ENCODE measurements at regions not wholly inside any gene's neighbourhood (a gene's known extent, or its start where the extent isn't known, plus 50 kb on each side); places are given as distances from the start of the nearest gene placed in this dataset.

DNA sequence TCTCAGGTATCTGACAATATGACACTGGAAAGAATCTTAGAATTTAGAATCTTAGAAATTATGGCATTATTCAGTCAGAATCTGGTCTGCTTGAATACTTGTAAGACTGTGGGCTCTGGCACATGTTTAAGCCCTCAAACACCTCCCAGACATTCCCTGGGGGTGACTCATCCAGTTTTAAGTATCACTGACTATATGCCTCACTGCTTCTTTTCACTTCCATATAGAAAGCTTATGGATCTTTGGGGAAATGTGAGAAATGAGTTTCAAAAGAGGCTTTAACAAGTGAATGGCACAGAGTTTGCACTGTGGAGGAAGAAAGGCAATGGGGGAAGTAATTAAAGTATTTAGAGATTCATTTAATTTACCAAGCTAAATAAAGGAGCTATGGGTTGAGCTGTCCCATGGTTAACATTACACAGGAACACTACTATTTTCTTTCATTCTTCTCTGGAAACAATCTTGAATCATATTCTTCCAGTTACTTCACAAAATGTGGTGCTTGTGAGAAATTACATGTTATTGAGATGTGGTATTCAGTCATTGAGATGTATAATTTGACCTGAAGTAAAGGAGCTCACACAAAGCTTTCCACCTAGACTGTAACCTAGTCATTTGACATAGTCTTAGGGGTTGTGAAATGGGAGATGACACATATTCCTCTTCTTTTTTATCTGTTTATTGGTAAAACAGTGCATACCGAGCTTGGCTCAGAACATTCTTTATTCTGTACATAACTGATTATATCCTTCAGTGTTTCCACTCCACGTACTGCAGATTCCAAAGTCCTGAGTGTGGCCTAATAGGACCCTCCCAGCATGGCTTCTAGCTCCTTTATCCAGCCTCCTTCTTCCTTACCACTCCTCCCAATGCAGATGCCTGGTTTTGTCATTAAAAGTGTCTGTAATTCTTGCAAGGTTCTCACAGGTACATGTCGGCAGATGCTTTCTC, 544.6 kb upstream of the NECTIN3 start:
- DNase-seq (no peak), ATAC-seq (no peak)
- no peaks in the 10 kb centered on the region for H3K36me3 ChIP-seq (ENCODE audit: control insufficient read depth in 2 of 3, insufficient read depth in 3 of 3, low read length in 3 of 3)
- ChIA-PET CTCF (no interaction called here), POLR2A (interaction anchor here (0.6 kb wide), 1 partner anchor 728 kb away, joined by 7 read pairs; no protein-coding TSS in a partner anchor)
- intact Hi-C loops (cut with micrococcal nuclease) = no loop called here
- peaks cover 0 to 5% (median 0%) of the 10 kb centered on the region in 11 donors for H3K9me3 Mint-ChIP-seq
- no peak overlapping the region for H3K27ac ChIP-seq (ENCODE audit: low read depth, low read length)
- H3K9me3 ChIP-seq (ENCODE audit: control insufficient read depth in 2 of 3, low read length in 3 of 3) = no peaks in the 10 kb centered on the region
- H3K27me3 ChIP-seq (ENCODE audit: control insufficient read depth in 2 of 2, insufficient read depth in 2 of 2, low read length in 2 of 2) = no peaks in the 10 kb centered on the region
- no peaks in the 10 kb centered on the region for H3K36me3 Mint-ChIP-seq
- no peaks in the 10 kb centered on the region for H3K4me1 Mint-ChIP-seq
- peaks cover 0 to 18% (median 7%) of the 10 kb centered on the region in 5 donors for H3K27me3 Mint-ChIP-seq
- H3K4me3 Mint-ChIP-seq = no peak overlapping the region
- no peaks in the 10 kb centered on the region for H3K4me1 ChIP-seq (ENCODE audit: control insufficient read depth in 2 of 2, insufficient read depth in 2 of 2, low read length in 2 of 2)
- H3K27ac Mint-ChIP-seq = no peak overlapping the region
- H3K4me3 ChIP-seq (ENCODE audit: low read length) = no peak overlapping the region

DNA sequence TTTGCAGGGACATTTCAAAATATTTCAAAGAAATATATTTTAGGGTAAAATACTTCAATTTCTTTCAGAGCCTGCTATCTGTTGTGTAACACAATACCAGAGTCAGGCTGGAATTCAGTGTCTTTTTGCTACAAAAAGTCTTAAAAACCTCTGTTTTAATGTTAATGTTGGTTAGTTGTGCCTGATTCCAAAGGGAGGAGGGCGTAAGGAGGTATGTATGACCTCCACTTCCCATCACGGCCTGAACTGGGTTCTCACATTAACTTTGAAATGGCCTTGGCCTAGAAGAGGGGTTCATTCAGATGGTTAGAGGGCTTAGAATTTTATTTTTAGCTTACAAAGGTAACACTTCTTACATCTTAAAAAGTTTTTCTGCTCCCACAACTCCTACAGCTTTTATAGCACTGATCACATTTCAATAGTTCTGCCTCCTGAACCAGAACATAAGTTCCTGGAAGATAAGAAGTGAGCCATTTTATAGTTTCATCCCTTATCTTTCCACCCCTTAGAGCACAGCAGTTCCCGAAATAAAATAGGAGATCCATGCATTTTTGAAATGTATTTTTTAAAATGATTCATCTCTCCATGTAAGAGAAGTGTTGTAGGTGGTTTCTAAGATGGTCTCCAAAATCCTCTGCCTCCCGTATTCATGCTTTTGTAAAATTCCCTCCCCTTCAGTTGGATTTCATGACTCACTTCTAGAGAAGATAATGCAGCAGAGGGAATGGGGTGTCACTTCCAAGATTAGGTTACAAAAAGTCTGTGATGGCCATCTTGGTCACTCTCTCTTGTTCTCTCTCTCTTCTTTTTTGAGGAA, 543.1 kb upstream of the NECTIN3 start:
- no peak for ATAC-seq
- POLR2A ChIA-PET = no interaction called here

GRCh38 chr3:110530902-110531301, 540.7 kb upstream of the NECTIN3 start:
- Mint-ChIP-seq H3K4me3 (no peak overlapping the region), H3K4me1 (no peaks in the 10 kb centered on the region), H3K9me3 (peaks cover 0 to 1% (median 0%) of the 10 kb centered on the region in 11 donors), H3K36me3 (no peaks in the 10 kb centered on the region), H3K27me3 (peaks cover 0 to 27% (median 16%) of the 10 kb centered on the region in 5 donors), H3K27ac (no peak overlapping the region)
- no peak for DNase-seq
- intact Hi-C loops (cut with micrococcal nuclease) = no loop called here
- H3K27ac ChIP-seq (ENCODE audit: low read depth, low read length) = no peak overlapping the region
- H3K4me1 ChIP-seq (ENCODE audit: control insufficient read depth in 2 of 2, insufficient read depth in 2 of 2, low read length in 2 of 2) = no peaks in the 10 kb centered on the region
- POLR2A ChIA-PET = no interaction called here
- H3K27me3 ChIP-seq (ENCODE audit: control insufficient read depth in 2 of 2, insufficient read depth in 2 of 2, low read length in 2 of 2) = no peaks in the 10 kb centered on the region
- no peaks in the 10 kb centered on the region for H3K36me3 ChIP-seq (ENCODE audit: control insufficient read depth in 2 of 3, insufficient read depth in 3 of 3, low read length in 3 of 3)
- H3K4me3 ChIP-seq (ENCODE audit: low read length) = no peak overlapping the region
- no peak for ATAC-seq
- no peaks in the 10 kb centered on the region for H3K9me3 ChIP-seq (ENCODE audit: control insufficient read depth in 2 of 3, low read length in 3 of 3)
- CTCF ChIA-PET = no interaction called here

More for the DNA sequence above, 543.1 kb upstream of the NECTIN3 start:
- H3K36me3 ChIP-seq (ENCODE audit: control insufficient read depth in 2 of 3, insufficient read depth in 3 of 3, low read length in 3 of 3) = no peaks in the 10 kb centered on the region
- intact Hi-C loops (cut with micrococcal nuclease) = no loop called here
- peaks cover 0 to 19% (median 12%) of the 10 kb centered on the region in 5 donors for H3K27me3 Mint-ChIP-seq
- H3K4me1 ChIP-seq (ENCODE audit: control insufficient read depth in 2 of 2, insufficient read depth in 2 of 2, low read length in 2 of 2) = no peaks in the 10 kb centered on the region
- H3K27me3 ChIP-seq (ENCODE audit: control insufficient read depth in 2 of 2, insufficient read depth in 2 of 2, low read length in 2 of 2) = no peaks in the 10 kb centered on the region
- no peak overlapping the region for H3K27ac Mint-ChIP-seq
- CTCF ChIA-PET = no interaction called here
- no peak overlapping the region for H3K4me3 ChIP-seq (ENCODE audit: low read length)
- H3K4me3 Mint-ChIP-seq = no peak overlapping the region
- peaks cover 0 to 1% (median 0%) of the 10 kb centered on the region in 11 donors for H3K9me3 Mint-ChIP-seq
- H3K27ac ChIP-seq (ENCODE audit: low read depth, low read length) = no peak overlapping the region
- DNase-seq = no peak
- no peaks in the 10 kb centered on the region for H3K36me3 Mint-ChIP-seq
- H3K4me1 Mint-ChIP-seq = no peaks in the 10 kb centered on the region
- H3K9me3 ChIP-seq (ENCODE audit: control insufficient read depth in 2 of 3, low read length in 3 of 3) = no peaks in the 10 kb centered on the region

DNA sequence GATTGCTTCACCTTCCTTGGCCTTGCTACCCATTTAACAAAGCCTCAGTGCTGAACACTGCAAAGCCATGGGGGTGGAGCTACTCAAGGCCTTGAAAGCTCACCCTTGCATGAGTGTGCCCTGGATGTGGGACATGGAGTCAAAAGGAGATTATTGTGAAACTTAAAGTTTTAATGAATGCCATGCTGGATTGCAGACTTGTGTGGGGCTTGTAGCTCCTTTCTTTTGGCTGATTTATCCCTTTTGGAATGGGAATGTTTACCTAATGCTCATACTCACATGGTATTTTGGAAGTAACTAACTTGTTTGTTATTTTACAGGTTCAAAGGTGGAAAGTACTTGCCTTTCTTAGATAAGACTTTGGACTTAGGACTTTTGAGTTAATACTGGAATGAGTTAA, 538.5 kb upstream of the NECTIN3 start:
- POLR2A ChIA-PET = no interaction called here
- DNase-seq (no peak), ATAC-seq (no peak)
- H3K9me3 Mint-ChIP-seq = no peaks in the 10 kb centered on the region
- H3K36me3 Mint-ChIP-seq = no peaks in the 10 kb centered on the region
- CTCF ChIA-PET = no interaction called here
- peaks cover 0 to 17% (median 16%) of the 10 kb centered on the region in 5 donors for H3K27me3 Mint-ChIP-seq
- Histone ChIP-seq H3K27me3 (ENCODE audit: control insufficient read depth in 2 of 2, insufficient read depth in 2 of 2, low read length in 2 of 2) (no peaks in the 10 kb centered on the region), H3K4me3 (ENCODE audit: low read length) (no peak overlapping the region), H3K27ac (ENCODE audit: low read depth, low read length) (no peak overlapping the region), H3K36me3 (ENCODE audit: control insufficient read depth in 2 of 3, insufficient read depth in 3 of 3, low read length in 3 of 3) (no peaks in the 10 kb centered on the region), H3K4me1 (ENCODE audit: control insufficient read depth in 2 of 2, insufficient read depth in 2 of 2, low read length in 2 of 2) (no peaks in the 10 kb centered on the region), H3K9me3 (ENCODE audit: control insufficient read depth in 2 of 3, low read length in 3 of 3) (no peaks in the 10 kb centered on the region)
- no peak overlapping the region for H3K4me3 Mint-ChIP-seq
- intact Hi-C loops (cut with micrococcal nuclease) = no loop called here
- H3K4me1 Mint-ChIP-seq = no peaks in the 10 kb centered on the region
- H3K27ac Mint-ChIP-seq = no peak overlapping the region

- ChIA-PET CTCF (no interaction called here), POLR2A (no interaction called here)
- H3K4me3 ChIP-seq (ENCODE audit: low read length) = no peak overlapping the region
- H3K4me1 ChIP-seq (ENCODE audit: control insufficient read depth in 2 of 2, insufficient read depth in 2 of 2, low read length in 2 of 2) = no peaks in the 10 kb centered on the region
- H3K27ac Mint-ChIP-seq = no peak overlapping the region
- H3K27me3 ChIP-seq (ENCODE audit: control insufficient read depth in 2 of 2, insufficient read depth in 2 of 2, low read length in 2 of 2) = no peaks in the 10 kb centered on the region
- no peaks in the 10 kb centered on the region for H3K36me3 ChIP-seq (ENCODE audit: control insufficient read depth in 2 of 3, insufficient read depth in 3 of 3, low read length in 3 of 3)
- H3K4me1 Mint-ChIP-seq = no peaks in the 10 kb centered on the region
- H3K9me3 Mint-ChIP-seq = peaks cover 0 to 3% (median 0%) of the 10 kb centered on the region in 11 donors
- ATAC-seq (no peak), DNase-seq (no peak)
- intact Hi-C loops (cut with micrococcal nuclease) = no loop called here
- peaks cover 0 to 19% (median 11%) of the 10 kb centered on the region in 5 donors for H3K27me3 Mint-ChIP-seq
- no peak overlapping the region for H3K27ac ChIP-seq (ENCODE audit: low read depth, low read length)
- H3K36me3 Mint-ChIP-seq = no peaks in the 10 kb centered on the region
- no peaks in the 10 kb centered on the region for H3K9me3 ChIP-seq (ENCODE audit: control insufficient read depth in 2 of 3, low read length in 3 of 3)
- no peak overlapping the region for H3K4me3 Mint-ChIP-seq
Measured at GRCh38 chr3:110542552-110543150, 529.0 kb upstream of the NECTIN3 start.

GRCh38 chr3:110544730-110545129, 526.9 kb upstream of the NECTIN3 start:
- no peaks in the 10 kb centered on the region for H3K36me3 Mint-ChIP-seq
- POLR2A ChIA-PET = no interaction called here

More at GRCh38 chr3:110544730-110545129, 526.9 kb upstream of the NECTIN3 start:
- Histone ChIP-seq H3K27ac (ENCODE audit: low read depth, low read length) (no peak overlapping the region), H3K27me3 (ENCODE audit: control insufficient read depth in 2 of 2, insufficient read depth in 2 of 2, low read length in 2 of 2) (no peaks in the 10 kb centered on the region), H3K9me3 (ENCODE audit: control insufficient read depth in 2 of 3, low read length in 3 of 3) (no peaks in the 10 kb centered on the region), H3K4me1 (ENCODE audit: control insufficient read depth in 2 of 2, insufficient read depth in 2 of 2, low read length in 2 of 2) (no peaks in the 10 kb centered on the region), H3K36me3 (ENCODE audit: control insufficient read depth in 2 of 3, insufficient read depth in 3 of 3, low read length in 3 of 3) (no peaks in the 10 kb centered on the region), H3K4me3 (ENCODE audit: low read length) (no peak overlapping the region)
- DNase-seq = no peak
- intact Hi-C loops (cut with micrococcal nuclease) = no loop called here
- Mint-ChIP-seq H3K27ac (no peak overlapping the region), H3K9me3 (peaks cover 0 to 2% (median 0%) of the 10 kb centered on the region in 11 donors), H3K4me1 (no peaks in the 10 kb centered on the region), H3K27me3 (peaks cover 0 to 22% (median 12%) of the 10 kb centered on the region in 5 donors), H3K4me3 (no peak overlapping the region)
- no peak for ATAC-seq
- CTCF ChIA-PET = no interaction called here

Data from naive thymus-derived CD4-positive, alpha-beta T cell (primary cell).